ENCODE measurements at regions not wholly inside any gene's neighbourhood (a gene's known extent, or its start where the extent isn't known, plus 50 kb on each side); places are given as distances from the start of the nearest gene placed in this dataset.

DNA sequence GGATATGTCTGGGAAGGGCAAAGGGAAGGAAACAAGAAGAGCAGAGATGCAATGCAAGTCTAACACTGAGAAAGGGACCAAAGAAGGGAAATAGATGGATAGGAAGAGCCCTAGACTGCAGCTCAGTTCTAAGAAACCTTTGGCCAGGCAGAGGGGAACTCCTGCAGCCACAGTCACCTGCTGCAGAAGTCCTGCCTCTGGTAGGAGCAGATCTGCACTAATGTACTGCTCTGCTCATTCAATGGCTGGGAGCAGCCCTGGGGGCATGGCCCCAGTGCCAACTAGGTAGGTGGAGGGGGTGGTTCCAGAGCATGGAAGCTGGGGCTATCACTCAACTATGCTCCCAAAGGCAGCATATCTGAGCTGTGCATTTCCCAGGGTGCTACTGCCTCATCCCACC lies 388.9 kb downstream of the PCNX1 start:
- DNase-seq, result no peak

DNA sequence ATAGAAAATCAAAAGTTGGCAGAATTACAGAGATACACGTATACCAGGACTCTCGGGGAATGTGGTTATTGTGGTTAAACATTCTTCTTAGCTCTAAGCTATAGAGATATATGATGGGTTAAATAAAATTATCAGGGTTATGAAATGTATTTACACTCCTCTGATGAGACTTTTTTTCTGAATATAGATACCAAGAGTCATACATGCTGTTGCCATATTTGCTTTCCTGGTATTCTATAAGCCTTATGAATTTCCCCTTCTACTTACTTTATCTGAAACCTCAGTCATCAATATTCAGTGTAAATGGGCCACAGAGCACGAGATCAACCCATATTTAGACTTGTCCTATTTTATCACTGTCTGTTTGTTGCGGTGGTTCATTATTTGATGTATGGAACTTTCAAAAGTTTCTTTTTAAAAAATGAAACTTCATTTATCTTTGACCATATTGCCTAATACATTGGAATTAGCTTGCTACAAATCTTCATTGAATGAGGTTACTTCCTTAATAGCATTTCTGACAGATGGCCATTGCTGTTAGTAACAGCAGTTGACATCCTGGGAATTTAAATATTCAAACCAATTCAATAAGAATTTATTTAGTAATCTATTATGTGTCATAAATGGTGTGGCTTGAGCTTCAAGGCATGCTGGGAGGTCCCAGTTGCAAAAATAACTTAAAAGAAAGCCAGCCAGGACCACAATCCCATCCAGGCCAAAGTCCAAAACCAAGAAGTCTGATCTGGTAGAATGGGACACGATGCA lies 393.5 kb downstream of the PCNX1 start:
- DNase-seq, result no peak

DNA sequence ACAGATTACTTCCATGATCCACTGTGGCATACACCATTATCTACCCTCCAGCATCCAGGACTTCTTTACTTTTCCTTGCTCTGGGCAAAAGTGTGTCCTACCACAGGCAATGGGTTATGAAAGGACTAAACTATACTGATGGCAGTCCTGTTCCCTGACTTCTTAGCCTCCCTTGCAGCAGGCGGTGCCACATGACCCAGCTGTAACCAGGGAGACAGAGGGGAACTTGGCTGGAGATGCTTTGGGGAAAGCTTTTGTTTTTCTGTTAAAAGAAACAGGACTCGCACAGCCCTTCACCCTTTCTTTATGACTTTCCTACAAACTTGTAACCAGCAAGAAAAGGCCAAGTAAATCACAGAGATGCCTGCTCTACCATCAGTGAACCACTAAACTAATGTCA lies 394.4 kb downstream of the PCNX1 start:
- DNase-seq, result no peak

DNA sequence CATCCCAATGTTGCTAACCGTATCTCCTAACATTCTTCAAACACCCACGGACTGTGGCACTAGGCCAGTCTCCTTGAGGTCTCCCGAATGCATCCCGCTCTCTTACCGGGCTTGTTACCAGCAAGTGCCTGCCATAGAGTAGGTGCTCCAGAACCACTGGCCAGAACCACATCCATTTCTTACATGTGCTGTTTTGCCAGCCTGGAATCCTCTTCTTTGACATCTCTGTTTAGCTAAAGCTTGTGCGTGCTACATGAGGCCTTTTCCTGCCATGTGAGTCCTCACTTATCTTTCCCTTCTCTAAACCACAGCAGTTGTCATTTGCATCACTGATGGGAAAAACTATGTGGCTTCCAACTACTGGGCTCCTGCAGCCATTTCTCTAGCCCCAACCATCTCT lies 397.4 kb downstream of the PCNX1 start:
- DNase-seq, result no peak

DNA sequence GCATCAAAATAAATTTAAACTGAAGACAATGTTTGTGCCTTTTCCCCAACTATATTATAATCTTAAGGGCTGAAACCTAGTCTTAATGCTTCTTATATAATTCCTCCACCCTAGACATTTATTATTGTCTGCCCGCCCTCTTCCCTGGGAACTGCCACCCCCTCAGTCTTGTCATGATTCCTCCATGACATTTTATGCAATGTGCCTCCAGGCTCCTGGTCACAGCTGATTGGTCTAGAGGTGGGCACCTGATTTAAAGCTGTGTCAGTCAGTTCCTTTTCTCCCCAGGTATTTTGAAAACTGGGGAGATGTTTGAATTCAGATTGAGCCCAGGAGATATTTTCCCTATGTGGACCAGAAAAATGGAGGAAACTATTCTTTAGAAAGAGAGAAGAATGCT lies 401.4 kb downstream of the PCNX1 start:
- no peak for DNase-seq

DNA sequence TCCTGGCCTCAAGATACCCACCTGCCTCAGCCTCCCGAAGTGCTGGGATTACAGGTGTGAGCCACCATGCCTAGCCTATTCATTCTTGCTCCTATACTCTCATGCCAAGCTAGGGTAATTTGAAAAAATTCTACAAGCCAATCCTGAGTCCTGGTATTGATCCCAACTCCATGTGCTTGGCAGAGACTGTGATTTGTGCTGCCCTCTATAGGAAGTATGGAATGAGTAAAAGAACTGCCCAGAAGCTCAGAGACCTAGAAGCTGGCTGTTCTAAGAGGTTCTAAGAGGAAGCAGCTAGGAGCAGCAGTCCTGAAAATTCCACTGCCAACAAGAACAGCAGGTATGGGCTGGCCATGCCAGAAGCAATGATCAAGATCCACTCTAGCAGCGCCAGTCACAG lies 402.5 kb downstream of the PCNX1 start:
- no peak for DNase-seq

DNA sequence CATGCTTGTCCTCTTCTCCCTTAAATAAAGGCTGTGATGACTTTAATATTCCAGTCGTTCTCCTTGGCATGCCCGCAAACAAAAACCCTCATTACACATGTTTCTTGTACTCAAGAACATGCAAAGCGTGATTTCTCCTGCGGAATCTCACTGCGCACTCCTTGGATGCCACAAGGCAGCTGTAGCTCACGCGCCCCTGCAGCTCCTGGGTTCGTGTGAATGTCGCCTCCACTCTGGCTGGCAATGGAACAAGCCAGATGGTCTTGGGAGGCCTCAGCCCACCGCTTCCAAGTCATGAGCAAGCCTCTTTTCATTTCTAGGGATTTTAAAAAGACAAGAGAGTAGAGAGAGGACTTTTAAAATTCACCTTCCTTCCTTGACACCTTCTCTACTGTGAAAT lies 403.8 kb downstream of the PCNX1 start:
- DNase-seq, result no peak

DNA sequence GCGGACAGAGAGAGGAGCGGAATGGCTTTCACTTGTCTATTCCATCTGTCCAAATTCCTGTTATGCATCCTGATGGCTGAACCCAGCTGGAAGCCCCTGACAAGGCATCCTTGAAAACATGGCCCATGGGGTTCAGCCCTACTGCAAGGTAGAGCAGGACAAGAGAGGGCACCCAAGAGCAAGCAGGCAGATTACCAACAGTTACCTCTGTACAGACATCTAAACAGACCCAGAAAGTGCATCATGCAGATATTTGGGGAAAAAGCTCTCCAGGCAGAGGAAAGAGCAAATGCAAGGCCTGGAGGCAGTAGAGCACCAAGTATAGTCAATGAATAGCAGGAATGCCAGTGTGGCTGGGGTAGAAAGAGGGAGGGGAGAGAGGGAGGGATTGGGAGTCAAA lies 407.5 kb downstream of the PCNX1 start:
- DNase-seq, result no peak

DNA sequence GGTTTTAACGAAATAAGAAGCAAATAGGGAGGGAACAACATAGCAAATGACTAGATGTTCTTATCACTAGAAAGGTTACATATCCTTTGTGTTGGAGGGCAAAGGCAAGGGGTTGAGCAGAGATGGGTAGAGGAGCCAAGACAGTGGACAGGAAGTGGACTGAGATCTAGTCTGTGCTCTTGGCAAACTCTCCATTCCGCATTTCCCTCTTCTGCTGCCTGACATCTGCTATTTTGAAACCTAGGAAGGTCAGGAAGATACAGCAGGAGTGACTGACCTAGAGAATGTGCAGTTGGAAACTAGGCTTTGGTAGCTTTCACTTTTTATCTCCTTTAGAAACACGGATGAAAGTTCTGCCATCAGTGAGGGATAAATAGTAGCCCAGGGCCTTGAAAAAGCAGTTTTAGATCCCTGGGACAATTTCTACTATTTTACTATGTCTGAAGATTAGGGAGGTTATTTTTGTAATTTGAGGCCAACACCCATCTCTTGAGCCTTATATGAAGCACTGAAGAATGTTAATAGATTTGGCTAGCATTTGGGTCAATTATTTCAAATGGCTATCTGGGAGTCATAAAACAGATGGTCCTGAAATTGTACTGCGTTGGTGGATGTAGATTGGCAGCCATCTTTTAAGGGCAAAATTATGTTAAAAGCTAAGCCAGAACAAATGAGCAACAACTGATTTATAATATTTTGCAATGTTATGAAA lies 410.3 kb downstream of the PCNX1 start:
- no peak for DNase-seq

DNA sequence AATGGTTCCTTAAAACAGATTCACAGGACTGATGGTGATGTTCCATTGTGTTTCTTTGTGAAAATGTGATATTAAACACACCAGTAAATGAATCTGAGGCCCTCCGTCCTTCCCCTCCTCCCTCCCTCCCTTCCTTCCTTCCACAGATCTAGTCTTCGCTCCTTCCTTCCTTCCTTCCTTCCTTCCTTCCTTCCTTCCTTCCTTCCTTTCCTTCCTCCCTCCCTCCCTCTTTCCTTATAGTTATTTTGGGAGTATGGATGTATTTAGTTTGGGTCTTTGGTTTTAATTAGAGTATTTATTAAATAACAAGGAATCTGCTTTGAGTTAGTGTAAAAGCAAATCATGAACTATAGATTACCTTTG lies 410.8 kb downstream of the PCNX1 start:
- DNase-seq, result no peak

DNA sequence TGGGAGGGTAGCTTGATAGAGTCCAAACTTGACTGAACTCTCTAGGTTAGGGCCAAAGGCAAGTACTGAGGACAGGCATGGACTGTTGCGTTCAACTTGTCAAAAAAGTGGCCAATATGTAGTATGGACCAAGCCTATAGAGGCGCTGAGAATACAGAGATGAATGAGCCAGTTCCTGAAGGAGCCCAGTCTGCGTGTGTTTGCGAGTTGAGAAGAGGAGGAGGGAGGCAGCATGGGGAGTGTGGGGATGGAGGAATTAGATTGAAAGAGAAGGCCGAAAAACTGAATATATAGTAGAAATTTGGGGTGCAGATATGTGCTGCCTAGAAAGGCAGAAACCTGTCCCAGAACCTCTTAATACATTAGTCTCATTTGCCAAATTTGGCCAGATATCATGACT lies 412.4 kb downstream of the PCNX1 start:
- no peak for DNase-seq

DNA sequence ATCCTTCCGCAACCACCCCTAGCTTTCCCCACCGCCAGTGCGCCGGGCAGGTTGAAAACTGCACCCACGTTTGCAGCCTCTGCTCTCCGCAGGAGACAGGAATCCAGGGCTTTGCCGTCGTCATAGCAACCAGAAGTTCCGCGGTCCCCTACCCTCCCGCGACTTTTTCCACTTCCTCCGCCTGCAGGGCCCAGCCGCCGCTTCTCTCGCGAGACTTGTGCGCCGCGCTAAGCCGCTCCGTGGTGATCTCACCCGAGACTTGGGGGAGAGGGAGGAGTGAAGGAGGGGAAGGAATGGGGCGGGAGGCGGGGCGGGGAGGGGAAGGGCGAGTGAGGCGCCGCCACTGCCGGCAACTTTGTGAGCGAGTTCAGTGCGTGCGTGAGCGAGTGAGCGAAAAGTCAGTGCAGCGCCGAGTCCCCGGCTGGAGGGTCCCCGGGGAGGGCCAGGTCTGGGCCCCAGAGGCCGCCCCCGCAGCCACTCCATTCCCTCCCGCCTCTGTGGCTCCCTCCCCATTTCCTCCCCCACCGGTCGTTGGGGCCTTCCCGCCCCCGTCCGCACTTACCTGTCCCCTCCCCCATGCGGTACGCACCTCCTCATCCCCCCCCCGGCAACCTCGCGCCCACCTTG lies 413.0 kb downstream of the PCNX1 start, which contains the start of gene SIPA1L1:
TSS of gene SIPA1L1 (plus strand) at position 370 of the 627 bp plus-strand sequence.
- peak; percentile 98 for DNase-seq

DNA sequence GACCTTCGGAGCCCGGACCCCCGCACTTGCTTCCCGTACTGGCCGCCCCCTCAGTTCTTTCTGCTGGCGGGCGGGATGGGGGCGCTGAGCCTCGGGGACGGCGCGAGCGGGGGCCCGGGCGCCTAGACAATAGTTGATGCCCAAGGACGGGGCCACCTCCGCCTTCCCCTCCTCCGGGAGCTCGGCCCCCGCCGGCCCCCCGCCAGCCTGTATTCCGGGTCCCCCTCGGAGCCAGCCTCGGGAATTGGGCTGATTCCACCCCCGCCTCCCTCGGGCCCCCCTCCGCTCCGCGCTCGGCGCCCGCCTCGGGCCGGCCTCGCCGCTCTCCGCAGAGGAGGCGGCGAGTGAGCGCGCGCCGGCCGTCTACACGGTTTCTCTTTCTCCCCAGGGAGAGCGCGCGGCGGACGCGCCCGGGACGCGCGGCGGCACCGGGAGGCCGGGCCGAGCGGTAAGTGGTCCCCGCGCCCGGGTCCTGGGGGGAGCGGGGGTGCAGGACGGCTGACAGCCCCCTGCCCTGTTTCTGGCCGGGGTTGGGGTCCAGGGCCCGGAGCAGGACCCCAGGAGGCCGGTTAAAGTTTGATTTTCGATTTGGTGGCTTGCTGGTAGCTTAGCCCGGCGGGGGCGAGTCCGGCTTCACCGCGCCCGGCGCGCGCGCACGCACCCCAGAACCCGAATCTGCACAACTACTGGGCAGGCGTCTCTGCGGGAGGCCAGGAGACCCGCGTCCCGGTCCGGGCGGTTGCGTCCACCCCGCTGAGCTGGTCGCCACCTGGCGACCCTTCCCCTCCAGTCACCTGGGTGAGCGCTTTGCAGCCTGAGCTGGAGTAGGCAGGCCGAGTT lies 413.7 kb downstream of the PCNX1 start:
- DNase-seq, result peak; percentile 69

DNA sequence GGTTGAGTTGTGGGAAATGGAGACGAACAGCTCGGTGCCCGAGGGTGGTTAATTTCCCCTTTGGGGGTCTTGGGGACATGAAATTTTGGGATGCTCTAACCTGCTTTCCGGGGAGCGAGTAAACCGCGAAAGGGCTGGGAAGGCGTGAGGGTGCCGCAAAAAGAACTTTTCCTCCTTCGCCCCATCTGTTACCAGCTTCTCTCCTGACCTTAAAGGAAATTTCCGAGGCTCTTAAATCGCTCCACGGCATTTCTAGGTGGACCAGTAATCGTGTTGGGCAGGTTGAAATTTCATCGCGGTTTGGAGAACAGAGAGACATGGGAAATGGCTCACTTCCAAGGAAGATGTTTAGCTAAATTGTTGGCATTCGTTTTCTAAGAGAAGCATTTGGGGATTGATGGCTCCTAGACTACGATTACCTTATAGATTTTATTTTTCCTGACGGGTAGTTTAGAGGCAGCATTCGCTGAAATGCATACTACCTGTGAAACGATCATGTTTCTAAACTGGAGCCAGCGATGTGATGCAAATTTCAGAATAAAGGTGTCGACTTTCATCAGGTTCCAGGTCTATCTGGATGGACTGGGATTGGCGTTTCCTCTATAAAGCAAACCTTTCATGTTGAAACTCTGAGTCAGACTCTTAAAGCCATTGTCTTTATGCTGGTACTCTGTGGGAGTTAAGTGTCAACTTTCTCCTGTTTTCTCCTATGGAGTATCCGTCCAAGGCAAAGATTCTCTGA lies 414.5 kb downstream of the PCNX1 start:
- DNase-seq, result no peak

DNA sequence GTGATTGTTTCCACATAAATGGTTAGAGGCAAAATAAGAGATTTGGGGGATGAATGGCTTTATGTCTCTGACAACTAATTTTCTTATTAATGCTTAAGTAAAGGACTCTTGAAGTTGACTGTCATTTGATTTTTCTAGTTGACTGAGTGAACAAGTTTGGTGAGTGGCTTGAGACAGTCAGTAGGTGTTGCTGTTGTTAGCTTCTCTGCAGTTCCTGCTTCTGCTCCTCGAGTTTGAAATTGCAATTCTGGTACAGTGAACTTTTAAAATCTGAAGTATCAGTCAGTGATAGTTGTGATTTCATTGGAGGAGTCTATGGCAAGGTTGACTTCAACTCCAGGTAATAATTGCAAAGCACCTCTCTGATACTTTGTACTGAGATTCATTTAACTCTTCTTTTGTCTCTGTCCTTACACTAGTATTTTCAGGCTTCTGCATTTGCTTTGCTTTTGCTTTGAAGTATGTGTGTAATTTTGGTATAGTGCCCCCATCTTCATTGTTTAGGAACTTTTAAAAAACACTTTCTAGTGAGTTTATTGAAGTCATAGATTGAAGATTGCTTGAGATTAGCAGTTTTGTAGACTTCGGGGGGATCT lies 415.5 kb downstream of the PCNX1 start:
- no peak for DNase-seq

DNA sequence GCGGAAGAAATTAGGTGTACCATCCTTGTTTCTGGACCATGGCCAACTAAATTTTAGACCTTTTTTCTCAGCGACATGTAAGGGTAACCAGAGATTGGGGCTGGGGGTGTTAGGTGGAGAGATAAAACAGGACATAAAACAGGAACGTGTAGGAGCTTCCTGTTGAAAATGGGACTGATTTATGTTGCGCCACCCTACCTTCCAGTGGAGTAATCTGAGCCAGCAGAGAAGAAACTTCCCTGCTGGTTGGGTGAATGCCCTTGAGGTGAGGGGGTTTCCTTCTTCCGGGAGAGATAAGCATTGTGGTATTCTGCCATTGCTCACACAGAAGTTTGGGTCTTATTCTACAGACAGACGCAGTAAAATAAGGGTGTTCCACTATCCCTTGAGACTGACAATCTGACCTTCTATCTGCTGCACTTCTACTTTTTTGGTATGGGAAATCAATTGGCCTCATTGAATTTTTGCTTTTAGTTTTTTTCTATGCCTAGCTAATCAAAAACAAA lies 417.6 kb downstream of the PCNX1 start:
- peak; percentile 50 for DNase-seq

DNA sequence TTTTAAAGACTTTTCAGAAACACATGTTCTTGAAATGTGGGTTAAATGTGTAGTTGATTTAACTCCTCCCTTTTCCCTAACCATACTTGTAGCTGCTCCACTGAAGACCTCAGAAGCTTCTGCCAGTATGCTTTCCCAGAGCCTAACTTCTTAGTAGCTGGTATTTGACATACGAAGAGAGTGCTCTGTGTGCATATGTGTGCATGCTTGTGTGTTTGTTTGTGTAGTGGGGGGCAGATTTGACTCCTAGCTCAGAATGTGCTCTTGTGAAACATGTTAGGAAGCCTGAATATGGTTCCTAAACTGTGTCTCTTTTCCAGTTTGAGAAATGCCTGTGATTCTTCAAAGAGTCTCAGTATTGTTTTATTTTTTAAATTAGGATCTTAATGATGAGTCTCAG lies 420.4 kb downstream of the PCNX1 start:
- no peak for DNase-seq

DNA sequence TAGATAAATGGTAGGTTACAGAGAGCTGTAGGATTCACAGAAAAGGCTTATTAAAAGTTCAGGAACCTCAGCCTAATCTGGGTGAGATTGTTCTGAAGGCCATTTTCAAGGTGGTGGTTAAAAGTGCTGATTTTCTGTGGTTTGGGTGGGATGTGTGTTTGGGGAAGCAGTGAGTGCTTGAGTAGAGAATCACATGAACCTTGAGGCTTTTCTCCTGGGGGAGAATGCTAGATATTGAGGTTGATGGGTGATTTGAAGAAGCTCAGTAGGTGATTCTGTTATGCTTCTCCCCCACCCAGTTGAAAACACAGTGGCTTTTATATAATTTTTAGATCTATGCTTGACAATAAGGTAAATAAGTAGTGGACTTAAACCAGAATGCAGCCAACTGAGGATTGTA lies 420.9 kb downstream of the PCNX1 start:
- no peak for DNase-seq

DNA sequence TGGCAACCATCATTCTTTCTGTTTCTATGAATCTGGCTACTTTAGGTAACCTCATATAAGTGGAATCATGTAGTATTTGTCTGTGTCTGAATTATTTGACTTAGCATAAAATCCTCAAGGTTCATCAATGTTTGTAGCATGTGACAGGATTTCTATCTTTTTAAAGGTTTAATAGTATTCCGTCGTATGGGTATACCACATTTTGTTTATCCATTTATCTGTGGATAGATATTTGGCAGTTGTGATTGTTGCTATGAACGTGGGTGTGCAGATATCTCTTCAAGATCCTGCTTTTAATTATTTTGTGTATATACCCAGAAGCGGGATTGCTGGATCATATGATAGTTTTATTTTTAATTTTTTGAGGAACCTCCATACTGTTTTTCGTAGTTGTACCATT lies 421.7 kb downstream of the PCNX1 start:
- no peak for DNase-seq

DNA sequence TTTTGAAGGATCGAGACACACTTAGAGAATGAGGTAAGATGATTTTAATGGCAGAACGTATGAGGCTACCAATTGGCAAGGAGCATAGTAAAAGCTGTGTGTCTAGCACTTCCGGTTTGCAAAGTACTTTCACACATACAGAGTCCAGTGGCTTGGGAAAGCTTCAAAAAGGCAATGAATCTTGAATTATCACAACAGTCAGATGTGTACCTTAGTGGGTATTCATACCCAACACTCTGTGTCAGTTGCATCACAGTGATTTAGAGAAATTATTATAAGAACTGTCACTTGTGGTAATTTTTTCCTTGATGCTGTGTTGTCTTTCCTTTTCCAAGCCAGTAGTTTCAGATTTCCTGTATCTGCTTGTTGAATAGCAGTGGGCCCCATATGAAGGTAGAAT lies 424.1 kb downstream of the PCNX1 start:
- DNase-seq, result no peak

DNA sequence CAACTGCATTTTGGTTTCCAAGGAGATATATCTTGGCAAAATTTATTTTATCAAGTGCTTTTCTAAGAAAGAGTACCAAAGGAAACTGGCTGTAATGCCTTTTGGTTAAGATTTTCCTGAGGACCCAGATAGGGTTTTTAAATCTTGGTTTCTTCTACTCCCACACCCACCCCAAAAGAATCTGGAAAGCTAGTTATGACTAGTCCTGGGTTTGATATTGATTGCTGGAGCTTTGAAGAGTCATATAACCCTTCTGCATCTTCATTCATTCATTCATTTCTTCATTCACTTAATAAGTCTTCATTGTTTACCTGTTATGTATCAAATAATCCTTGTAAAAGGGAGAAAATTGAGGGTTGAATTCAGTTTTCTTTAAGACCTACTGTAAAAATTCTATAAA lies 425.2 kb downstream of the PCNX1 start:
- no peak for DNase-seq

DNA sequence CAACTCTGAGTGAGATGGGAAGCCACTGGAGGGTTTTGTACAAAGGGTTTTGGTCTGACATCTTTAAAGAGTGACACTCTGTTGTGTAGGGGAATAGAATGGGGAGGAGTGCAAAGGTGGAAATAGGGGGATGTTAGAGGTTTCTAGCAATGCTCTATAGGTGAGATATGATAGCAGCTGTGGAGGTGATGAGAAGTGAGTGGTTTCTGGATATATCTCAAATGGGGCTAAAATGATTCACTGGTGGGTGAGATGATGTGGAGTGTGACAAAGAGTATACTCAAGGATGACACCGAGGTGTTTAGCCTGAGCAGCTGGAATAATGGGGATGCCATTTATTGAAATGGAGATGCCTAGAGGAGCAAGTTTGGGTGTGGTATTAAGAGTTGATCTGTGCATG lies 426.4 kb downstream of the PCNX1 start:
- DNase-seq, result no peak
